ENCODE measurements at regions not wholly inside any gene's neighbourhood (a gene's known extent, or its start where the extent isn't known, plus 50 kb on each side); places are given as distances from the start of the nearest gene placed in this dataset.
"Not testable (repeated sequence)": the region's sequence is repeated elsewhere in the genome, so short reads cannot be mapped to it uniquely, and the experiment has no call there.

- DNase-seq (ENCODE audit: extremely low read depth, low read depth), result no peak
- TF ChIP-seq CTCF (IDR thresholded peaks at IDR 0.05; ENCODE audit: low read depth, low read length, missing control alignments), result no peak
- no peak overlapping the region for H3K4me3 ChIP-seq (replicated peaks; ENCODE audit: low read depth, low read length)
Observed at GRCh38 chr5:104088876-104089778, 526.5 kb upstream of the NUDT12 start.

GRCh38 chr5:104084896-104085295, 522.3 kb upstream of the NUDT12 start:
- TF ChIP-seq CTCF (IDR thresholded peaks at IDR 0.05; ENCODE audit: low read depth, low read length, missing control alignments), result no peak
- DNase-seq (ENCODE audit: extremely low read depth, low read depth), result no peak
- H3K4me3 ChIP-seq (replicated peaks; ENCODE audit: low read depth, low read length), result no peak overlapping the region

GRCh38 chr5:104082754-104083153, 520.2 kb upstream of the NUDT12 start:
- no peak for TF ChIP-seq CTCF (IDR thresholded peaks at IDR 0.05; ENCODE audit: low read depth, low read length, missing control alignments)
- H3K4me3 ChIP-seq (replicated peaks; ENCODE audit: low read depth, low read length), result no peak overlapping the region
- no peak for DNase-seq (ENCODE audit: extremely low read depth, low read depth)

- TF ChIP-seq CTCF (IDR thresholded peaks at IDR 0.05; ENCODE audit: low read depth, low read length, missing control alignments), result no peak
- DNase-seq (ENCODE audit: extremely low read depth, low read depth), result no peak
- no peak overlapping the region for H3K4me3 ChIP-seq (replicated peaks; ENCODE audit: low read depth, low read length)
Observed at GRCh38 chr5:104081232-104081631, 518.6 kb upstream of the NUDT12 start.

GRCh38 chr5:104080646-104081175, 518.1 kb upstream of the NUDT12 start:
- TF ChIP-seq CTCF (IDR thresholded peaks at IDR 0.05; ENCODE audit: low read depth, low read length, missing control alignments), result no peak
- no peak for DNase-seq (ENCODE audit: extremely low read depth, low read depth)
- H3K4me3 ChIP-seq (replicated peaks; ENCODE audit: low read depth, low read length), result no peak overlapping the region

GRCh38 chr5:104079861-104080645, 517.5 kb upstream of the NUDT12 start:
- not testable (repeated sequence) for H3K4me3 ChIP-seq (replicated peaks; ENCODE audit: low read depth, low read length); DNase-seq (ENCODE audit: extremely low read depth, low read depth)

- TF ChIP-seq CTCF (IDR thresholded peaks at IDR 0.05; ENCODE audit: low read depth, low read length, missing control alignments), result no peak
- DNase-seq (ENCODE audit: extremely low read depth, low read depth), result no peak
- no peak overlapping the region for H3K4me3 ChIP-seq (replicated peaks; ENCODE audit: low read depth, low read length)
Observed at GRCh38 chr5:104071887-104072286, 509.3 kb upstream of the NUDT12 start.

Data from HFF-Myc (cell line).